MM.1S (cell line): ENCODE measurements at regions not wholly inside any gene's neighbourhood (a gene's known extent, or its start where the extent isn't known, plus 50 kb on each side); places are given as distances from the start of the nearest gene placed in this dataset.
"Not testable (repeated sequence)": the region's sequence is repeated elsewhere in the genome, so short reads cannot be mapped to it uniquely, and the experiment has no call there.

Experiments used
- EZH2 ChIP-seq: fragments of 300-600 bp; sonication (generic); optimal IDR thresholded peaks from 2 replicates; pipeline ENCODE3; 2017; ENCODE audit warnings: low read depth, mild to moderate bottlenecking, antibody characterized with exemption, low read length, mixed read lengths
- TF ChIP-seq, protein P1 (sequence below): fragments of 300-600 bp; sonication (generic); IDR thresholded peaks from 2 replicates; pipeline ENCODE4 v1.5.1; 2016; ENCODE audit warnings: antibody characterized with exemption, low read length, mixed read lengths

DNA sequence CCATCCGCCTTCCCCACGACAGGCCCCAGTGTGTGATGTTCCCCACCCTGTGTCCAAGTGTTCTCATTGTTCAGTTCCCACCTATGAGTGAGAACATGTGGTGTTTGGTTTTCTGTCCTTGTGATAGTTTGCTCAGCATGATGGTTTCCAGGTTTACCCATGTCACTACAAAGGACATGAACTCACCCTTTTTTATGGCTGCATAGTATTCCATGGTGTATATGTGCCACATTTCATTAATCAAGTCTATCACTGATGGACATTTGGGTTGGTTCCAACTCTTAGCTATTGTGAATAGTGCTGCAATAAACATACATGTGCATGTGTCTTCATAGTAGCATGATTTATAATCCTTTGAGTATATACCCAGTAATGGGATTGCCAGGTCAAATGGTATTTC lies 488.2 kb upstream of the SEMA3D start:
- TF ChIP-seq, protein P1, sequence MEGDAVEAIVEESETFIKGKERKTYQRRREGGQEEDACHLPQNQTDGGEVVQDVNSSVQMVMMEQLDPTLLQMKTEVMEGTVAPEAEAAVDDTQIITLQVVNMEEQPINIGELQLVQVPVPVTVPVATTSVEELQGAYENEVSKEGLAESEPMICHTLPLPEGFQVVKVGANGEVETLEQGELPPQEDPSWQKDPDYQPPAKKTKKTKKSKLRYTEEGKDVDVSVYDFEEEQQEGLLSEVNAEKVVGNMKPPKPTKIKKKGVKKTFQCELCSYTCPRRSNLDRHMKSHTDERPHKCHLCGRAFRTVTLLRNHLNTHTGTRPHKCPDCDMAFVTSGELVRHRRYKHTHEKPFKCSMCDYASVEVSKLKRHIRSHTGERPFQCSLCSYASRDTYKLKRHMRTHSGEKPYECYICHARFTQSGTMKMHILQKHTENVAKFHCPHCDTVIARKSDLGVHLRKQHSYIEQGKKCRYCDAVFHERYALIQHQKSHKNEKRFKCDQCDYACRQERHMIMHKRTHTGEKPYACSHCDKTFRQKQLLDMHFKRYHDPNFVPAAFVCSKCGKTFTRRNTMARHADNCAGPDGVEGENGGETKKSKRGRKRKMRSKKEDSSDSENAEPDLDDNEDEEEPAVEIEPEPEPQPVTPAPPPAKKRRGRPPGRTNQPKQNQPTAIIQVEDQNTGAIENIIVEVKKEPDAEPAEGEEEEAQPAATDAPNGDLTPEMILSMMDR = not testable (repeated sequence)
- not testable (repeated sequence) for TF ChIP-seq EZH2
